Endothelial cell (in vitro differentiated cells): ENCODE measurements at regions not wholly inside any gene's neighbourhood (a gene's known extent, or its start where the extent isn't known, plus 50 kb on each side); places are given as distances from the start of the nearest gene placed in this dataset.

Source experiments
- DNase-seq: peaks from one replicate; pipeline ENCODE4 v3.0.0; 2021; ENCODE audit warnings: low spot score
- H3K27ac Mint-ChIP-seq: one replicate; pipeline ENCODE4 v1.8.0; 2021; ENCODE audit warnings: mixed read lengths, inconsistent platforms; ENCODE audit not compliant: unreplicated experiment
- H3K27me3 Mint-ChIP-seq: one replicate; pipeline ENCODE4 v1.8.0; 2021; ENCODE audit warnings: mild to moderate bottlenecking, moderate library complexity, mixed read lengths, inconsistent platforms; ENCODE audit not compliant: unreplicated experiment
- H3K36me3 Mint-ChIP-seq: one replicate; pipeline ENCODE4 v1.8.0; 2021; ENCODE audit warnings: mild to moderate bottlenecking, low read depth, mixed read lengths, inconsistent platforms; ENCODE audit not compliant: unreplicated experiment
- H3K4me1 Mint-ChIP-seq: one replicate; pipeline ENCODE4 v1.8.0; 2021; ENCODE audit warnings: mild to moderate bottlenecking, mixed read lengths, inconsistent platforms; ENCODE audit not compliant: unreplicated experiment
- H3K4me3 Mint-ChIP-seq: one replicate; pipeline ENCODE4 v1.8.0; 2021; ENCODE audit warnings: mild to moderate bottlenecking, mixed read lengths, inconsistent platforms; ENCODE audit not compliant: unreplicated experiment
- H3K9me3 Mint-ChIP-seq: one replicate; pipeline ENCODE4 v1.8.0; 2021; ENCODE audit warnings: mixed read lengths, inconsistent platforms; ENCODE audit not compliant: unreplicated experiment
- TF ChIP-seq, protein P1 (sequence below): fragments of 200-600 bp; sonication (generic); IDR thresholded peaks from one replicate; pipeline ENCODE4 v1.5.0; 2021; ENCODE audit warnings: antibody characterized with exemption; ENCODE audit not compliant: unreplicated experiment

DNA sequence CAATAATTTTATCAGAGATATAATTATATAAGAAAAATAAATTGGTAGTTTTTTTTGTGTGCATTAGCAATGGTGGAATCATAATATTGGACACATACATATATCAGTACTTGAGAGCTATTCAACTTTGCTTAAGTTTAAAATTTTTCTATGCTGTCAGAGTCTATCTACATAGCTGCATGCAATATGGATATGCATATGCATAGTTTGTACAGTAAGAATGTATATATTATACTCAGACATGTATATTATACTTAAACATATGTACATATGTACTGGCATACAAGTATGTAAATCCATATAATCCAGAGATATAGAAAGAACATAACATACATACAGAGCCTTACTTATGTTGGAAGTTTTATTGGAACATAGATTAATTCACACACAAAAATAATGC is 1043.2 kb downstream of the EFNB2 start:
- Mint-ChIP-seq H3K9me3 (no peaks in the 10 kb centered on the region), H3K27ac (no peak overlapping the region), H3K27me3 (no peaks in the 10 kb centered on the region), H3K4me3 (no peak overlapping the region), H3K36me3 (no peaks in the 10 kb centered on the region), H3K4me1 (no peaks in the 10 kb centered on the region)
- TF ChIP-seq, protein P1, sequence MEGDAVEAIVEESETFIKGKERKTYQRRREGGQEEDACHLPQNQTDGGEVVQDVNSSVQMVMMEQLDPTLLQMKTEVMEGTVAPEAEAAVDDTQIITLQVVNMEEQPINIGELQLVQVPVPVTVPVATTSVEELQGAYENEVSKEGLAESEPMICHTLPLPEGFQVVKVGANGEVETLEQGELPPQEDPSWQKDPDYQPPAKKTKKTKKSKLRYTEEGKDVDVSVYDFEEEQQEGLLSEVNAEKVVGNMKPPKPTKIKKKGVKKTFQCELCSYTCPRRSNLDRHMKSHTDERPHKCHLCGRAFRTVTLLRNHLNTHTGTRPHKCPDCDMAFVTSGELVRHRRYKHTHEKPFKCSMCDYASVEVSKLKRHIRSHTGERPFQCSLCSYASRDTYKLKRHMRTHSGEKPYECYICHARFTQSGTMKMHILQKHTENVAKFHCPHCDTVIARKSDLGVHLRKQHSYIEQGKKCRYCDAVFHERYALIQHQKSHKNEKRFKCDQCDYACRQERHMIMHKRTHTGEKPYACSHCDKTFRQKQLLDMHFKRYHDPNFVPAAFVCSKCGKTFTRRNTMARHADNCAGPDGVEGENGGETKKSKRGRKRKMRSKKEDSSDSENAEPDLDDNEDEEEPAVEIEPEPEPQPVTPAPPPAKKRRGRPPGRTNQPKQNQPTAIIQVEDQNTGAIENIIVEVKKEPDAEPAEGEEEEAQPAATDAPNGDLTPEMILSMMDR = no peak
- DNase-seq = no peak

DNA sequence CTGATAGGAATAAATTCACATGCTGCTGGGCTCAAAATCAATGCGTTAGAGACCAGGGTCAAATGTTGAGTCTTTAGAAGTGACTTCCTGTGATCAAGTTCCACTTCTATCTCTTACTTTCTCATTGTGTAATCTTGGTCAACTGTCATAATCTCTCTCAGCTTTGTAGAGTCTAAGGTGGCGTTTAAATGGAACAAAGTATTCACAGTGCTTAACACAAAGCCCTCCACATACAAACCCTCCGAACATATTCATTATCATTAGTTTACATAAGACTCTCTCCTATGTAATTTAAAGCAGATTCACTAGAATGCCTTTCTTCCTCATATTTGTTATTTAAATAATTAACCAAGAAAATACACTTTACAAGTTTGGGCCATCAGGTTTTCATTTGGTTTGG is 1044.1 kb downstream of the EFNB2 start:
- Mint-ChIP-seq H3K27me3 (no peaks in the 10 kb centered on the region), H3K36me3 (no peaks in the 10 kb centered on the region), H3K4me3 (no peak overlapping the region), H3K9me3 (no peaks in the 10 kb centered on the region), H3K4me1 (no peaks in the 10 kb centered on the region), H3K27ac (no peak overlapping the region)
- no peak for DNase-seq
- TF ChIP-seq, protein P1 = no peak

DNA sequence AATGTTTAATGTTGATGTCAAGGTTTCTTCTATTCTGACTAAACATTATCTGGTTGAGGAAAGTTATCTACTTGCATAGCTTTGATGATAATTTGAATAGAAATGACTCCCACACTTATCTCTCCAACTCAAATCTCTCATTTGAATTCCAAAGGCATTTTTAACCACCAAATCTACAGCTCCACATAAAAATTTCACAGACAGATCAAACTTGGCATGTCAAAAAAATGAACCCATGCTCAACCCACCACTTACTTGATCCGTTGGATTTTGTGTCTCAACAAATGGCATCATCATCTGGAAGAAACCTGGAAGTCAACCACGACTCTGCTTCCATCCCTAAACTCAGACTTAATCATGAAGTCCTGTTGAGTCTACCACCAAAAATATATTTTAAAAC is 1050.4 kb downstream of the EFNB2 start:
- H3K36me3 Mint-ChIP-seq = no peaks in the 10 kb centered on the region
- TF ChIP-seq, protein P1 = no peak
- H3K27ac Mint-ChIP-seq = no peak overlapping the region
- H3K4me1 Mint-ChIP-seq = no peaks in the 10 kb centered on the region
- no peak overlapping the region for H3K4me3 Mint-ChIP-seq
- no peak for DNase-seq
- H3K9me3 Mint-ChIP-seq = no peaks in the 10 kb centered on the region
- H3K27me3 Mint-ChIP-seq = no peaks in the 10 kb centered on the region

DNA sequence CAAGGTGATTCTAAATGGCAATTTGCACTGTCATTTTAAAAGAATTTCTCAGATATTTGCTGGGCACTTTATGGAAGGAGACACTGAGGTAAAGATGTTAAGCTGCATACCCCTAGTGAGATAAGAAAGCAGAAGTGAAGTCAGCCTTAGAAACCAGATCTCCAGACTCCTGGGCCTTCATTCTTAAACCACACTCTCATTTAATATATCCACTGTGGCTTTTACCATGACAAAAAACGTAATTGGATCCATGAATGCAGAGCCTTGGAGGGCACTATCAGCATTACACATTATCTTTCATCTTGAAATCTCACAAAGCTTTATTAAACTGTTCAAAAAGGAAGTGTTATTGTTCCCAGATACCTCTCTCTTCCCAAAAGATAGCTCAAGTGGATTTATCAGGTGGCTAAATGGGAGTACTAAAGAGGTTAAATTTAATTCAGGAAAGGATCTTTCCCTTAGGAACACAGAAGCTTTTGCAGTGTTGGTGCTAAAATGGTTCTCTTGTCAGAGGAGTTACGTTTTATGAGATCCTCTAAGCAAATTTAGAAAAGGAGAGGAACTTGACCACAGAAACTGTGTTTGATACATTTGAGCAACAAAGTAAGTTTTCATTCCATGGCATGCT is 1060.4 kb downstream of the EFNB2 start:
- Mint-ChIP-seq H3K27ac (no peak overlapping the region), H3K9me3 (no peaks in the 10 kb centered on the region), H3K4me1 (peaks cover 7% of the 10 kb centered on the region), H3K27me3 (no peaks in the 10 kb centered on the region), H3K4me3 (no peak overlapping the region), H3K36me3 (no peaks in the 10 kb centered on the region)
- DNase-seq = no peak
- TF ChIP-seq, protein P1 = no peak

DNA sequence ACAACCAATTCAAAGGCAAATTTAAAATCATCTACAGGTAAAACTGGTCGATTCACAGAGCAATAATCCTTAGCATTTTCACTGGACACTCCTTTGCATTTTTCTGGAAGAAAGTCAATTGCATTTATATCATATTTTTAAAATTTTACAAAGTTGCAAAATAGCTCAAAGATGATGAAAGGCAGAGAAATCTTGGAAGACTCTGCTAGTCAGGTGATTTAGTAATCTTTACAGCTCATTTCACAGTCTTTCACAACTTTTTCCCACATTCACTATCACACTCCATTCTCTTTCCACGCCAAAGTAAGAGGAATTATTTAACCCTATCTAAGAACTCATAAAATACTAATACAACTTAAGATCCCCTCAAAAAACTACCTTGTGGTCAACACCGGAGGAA is 1063.8 kb downstream of the EFNB2 start:
- DNase-seq = no peak

More for the DNA sequence above, 1063.8 kb downstream of the EFNB2 start:
- H3K4me1 Mint-ChIP-seq = peaks cover 9% of the 10 kb centered on the region
- H3K4me3 Mint-ChIP-seq = no peak overlapping the region
- H3K27ac Mint-ChIP-seq = no peak overlapping the region
- TF ChIP-seq, protein P1 = no peak
- H3K27me3 Mint-ChIP-seq = no peaks in the 10 kb centered on the region
- no peaks in the 10 kb centered on the region for H3K9me3 Mint-ChIP-seq
- no peaks in the 10 kb centered on the region for H3K36me3 Mint-ChIP-seq
